ENCODE measurements at regions not wholly inside any gene's neighbourhood (a gene's known extent, or its start where the extent isn't known, plus 50 kb on each side); places are given as distances from the start of the nearest gene placed in this dataset.

DNA sequence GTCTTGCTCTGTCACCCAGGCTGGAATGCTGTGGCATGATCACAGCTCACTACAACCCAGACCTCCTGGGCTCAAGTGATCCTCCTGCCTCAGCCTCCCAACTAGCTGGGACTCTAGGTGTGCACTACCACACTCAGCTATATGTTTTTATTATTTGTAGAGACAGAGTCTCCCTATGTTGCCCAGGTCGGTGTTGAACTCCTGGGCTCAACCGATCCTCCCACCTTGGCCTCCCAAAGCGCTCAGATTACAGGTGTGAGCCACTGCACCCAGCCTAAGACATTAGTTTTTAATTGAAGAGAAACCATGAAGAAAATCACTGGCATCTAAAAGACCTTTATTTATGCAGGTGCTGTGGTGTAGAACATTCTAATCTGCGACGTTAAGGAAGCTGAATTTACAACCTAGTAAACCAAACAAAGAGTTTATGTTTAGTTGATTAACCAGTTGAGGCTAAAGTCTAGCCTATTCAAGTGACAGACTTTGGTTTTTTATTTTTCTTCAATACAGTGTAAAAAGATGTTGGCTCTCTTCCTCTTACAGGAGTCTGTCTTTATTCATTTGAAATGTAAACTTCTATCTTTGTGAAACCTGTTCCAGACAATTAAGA, 52.5 kb upstream of the NBL1 start:
- TF ChIP-seq, protein P1, sequence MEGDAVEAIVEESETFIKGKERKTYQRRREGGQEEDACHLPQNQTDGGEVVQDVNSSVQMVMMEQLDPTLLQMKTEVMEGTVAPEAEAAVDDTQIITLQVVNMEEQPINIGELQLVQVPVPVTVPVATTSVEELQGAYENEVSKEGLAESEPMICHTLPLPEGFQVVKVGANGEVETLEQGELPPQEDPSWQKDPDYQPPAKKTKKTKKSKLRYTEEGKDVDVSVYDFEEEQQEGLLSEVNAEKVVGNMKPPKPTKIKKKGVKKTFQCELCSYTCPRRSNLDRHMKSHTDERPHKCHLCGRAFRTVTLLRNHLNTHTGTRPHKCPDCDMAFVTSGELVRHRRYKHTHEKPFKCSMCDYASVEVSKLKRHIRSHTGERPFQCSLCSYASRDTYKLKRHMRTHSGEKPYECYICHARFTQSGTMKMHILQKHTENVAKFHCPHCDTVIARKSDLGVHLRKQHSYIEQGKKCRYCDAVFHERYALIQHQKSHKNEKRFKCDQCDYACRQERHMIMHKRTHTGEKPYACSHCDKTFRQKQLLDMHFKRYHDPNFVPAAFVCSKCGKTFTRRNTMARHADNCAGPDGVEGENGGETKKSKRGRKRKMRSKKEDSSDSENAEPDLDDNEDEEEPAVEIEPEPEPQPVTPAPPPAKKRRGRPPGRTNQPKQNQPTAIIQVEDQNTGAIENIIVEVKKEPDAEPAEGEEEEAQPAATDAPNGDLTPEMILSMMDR (IDR thresholded peaks at IDR 0.05; ENCODE audit: low read depth, low read length, missing input control): no peak
- TF ChIP-seq GABPA (IDR thresholded peaks at IDR 0.05 in 1 of 2, conservative IDR thresholded peaks at IDR 0.05 in 1 of 2) (no peak), RAD21 (IDR thresholded peaks at IDR 0.05) (no peak), YY1 (IDR thresholded peaks at IDR 0.05) (no peak), TAF1 (conservative IDR thresholded peaks at IDR 0.05) (no peak), JUND (IDR thresholded peaks at IDR 0.05) (no peak), SP1 (IDR thresholded peaks at IDR 0.05) (no peak), EGR1 (IDR thresholded peaks at IDR 0.05; ENCODE audit: low read depth in 2 of 2) (no peak), RXRA (IDR thresholded peaks at IDR 0.05) (no peak), FOXA1 (IDR thresholded peaks at IDR 0.05) (no peak)
- TF ChIP-seq, protein P2, sequence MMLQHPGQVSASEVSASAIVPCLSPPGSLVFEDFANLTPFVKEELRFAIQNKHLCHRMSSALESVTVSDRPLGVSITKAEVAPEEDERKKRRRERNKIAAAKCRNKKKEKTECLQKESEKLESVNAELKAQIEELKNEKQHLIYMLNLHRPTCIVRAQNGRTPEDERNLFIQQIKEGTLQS (IDR thresholded peaks at IDR 0.05): no peak
- TF ChIP-seq, protein P3, sequence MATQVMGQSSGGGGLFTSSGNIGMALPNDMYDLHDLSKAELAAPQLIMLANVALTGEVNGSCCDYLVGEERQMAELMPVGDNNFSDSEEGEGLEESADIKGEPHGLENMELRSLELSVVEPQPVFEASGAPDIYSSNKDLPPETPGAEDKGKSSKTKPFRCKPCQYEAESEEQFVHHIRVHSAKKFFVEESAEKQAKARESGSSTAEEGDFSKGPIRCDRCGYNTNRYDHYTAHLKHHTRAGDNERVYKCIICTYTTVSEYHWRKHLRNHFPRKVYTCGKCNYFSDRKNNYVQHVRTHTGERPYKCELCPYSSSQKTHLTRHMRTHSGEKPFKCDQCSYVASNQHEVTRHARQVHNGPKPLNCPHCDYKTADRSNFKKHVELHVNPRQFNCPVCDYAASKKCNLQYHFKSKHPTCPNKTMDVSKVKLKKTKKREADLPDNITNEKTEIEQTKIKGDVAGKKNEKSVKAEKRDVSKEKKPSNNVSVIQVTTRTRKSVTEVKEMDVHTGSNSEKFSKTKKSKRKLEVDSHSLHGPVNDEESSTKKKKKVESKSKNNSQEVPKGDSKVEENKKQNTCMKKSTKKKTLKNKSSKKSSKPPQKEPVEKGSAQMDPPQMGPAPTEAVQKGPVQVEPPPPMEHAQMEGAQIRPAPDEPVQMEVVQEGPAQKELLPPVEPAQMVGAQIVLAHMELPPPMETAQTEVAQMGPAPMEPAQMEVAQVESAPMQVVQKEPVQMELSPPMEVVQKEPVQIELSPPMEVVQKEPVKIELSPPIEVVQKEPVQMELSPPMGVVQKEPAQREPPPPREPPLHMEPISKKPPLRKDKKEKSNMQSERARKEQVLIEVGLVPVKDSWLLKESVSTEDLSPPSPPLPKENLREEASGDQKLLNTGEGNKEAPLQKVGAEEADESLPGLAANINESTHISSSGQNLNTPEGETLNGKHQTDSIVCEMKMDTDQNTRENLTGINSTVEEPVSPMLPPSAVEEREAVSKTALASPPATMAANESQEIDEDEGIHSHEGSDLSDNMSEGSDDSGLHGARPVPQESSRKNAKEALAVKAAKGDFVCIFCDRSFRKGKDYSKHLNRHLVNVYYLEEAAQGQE (IDR thresholded peaks at IDR 0.05): no peak
- TF ChIP-seq, protein P4, sequence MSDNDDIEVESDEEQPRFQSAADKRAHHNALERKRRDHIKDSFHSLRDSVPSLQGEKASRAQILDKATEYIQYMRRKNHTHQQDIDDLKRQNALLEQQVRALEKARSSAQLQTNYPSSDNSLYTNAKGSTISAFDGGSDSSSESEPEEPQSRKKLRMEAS (IDR thresholded peaks at IDR 0.05): no peak
- TF ChIP-seq, protein P5, sequence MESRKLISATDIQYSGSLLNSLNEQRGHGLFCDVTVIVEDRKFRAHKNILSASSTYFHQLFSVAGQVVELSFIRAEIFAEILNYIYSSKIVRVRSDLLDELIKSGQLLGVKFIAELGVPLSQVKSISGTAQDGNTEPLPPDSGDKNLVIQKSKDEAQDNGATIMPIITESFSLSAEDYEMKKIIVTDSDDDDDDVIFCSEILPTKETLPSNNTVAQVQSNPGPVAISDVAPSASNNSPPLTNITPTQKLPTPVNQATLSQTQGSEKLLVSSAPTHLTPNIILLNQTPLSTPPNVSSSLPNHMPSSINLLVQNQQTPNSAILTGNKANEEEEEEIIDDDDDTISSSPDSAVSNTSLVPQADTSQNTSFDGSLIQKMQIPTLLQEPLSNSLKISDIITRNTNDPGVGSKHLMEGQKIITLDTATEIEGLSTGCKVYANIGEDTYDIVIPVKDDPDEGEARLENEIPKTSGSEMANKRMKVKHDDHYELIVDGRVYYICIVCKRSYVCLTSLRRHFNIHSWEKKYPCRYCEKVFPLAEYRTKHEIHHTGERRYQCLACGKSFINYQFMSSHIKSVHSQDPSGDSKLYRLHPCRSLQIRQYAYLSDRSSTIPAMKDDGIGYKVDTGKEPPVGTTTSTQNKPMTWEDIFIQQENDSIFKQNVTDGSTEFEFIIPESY (IDR thresholded peaks at IDR 0.05): no peak

All from liver (tissue), 3 donors.